ENCODE measurements at regions not wholly inside any gene's neighbourhood (a gene's known extent, or its start where the extent isn't known, plus 50 kb on each side); places are given as distances from the start of the nearest gene placed in this dataset.

- DNase-seq (ENCODE audit: low read depth in 1 of 2, low spot score in 1 of 2) = peak in 1 of 2 experiments; percentile 23
- in situ Hi-C loops (cut with HindIII; ENCODE audit: low pct_unique_long_range_greater_than_20kb, low sequenced_read_pairs) = no loop called here
- TF ChIP-seq JUND (IDR thresholded peaks at IDR 0.05; ENCODE audit: low read depth) = no peak
These were observed 59.3 kb downstream of the BTBD3 start for GRCh38 chr20:11976966-11977365.

DNA sequence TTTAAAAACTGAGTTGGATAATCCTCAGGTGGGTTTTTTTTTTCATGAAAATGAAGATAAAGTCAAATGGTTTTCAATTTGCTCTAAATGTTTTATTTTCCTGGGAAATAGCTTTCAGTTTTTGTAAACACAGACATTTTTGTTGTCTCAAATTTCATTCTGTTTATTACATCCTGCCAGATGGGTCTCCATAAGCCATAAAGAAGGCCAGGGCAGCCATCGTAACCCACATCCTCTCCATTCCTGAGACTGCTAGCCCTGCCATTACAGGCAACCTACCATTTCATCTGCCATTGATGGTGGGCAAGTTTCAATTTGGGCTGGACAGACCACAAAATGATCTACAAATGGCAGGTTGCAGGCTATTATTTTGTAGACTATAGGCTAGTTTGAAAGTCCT lies 60.8 kb downstream of the BTBD3 start:
- no peak for DNase-seq (ENCODE audit: low read depth in 1 of 2, low spot score in 1 of 2)
- in situ Hi-C loops (cut with HindIII; ENCODE audit: low pct_unique_long_range_greater_than_20kb, low sequenced_read_pairs) = no loop called here
- TF ChIP-seq JUND (IDR thresholded peaks at IDR 0.05; ENCODE audit: low read depth) = no peak

GRCh38 chr20:11979306-11979990 lies 61.8 kb downstream of the BTBD3 start:
- DNase-seq (ENCODE audit: low read depth in 1 of 2, low spot score in 1 of 2) = no peak
- no peak for TF ChIP-seq JUND (IDR thresholded peaks at IDR 0.05; ENCODE audit: low read depth)
- in situ Hi-C loops (cut with HindIII; ENCODE audit: low pct_unique_long_range_greater_than_20kb, low sequenced_read_pairs) = no loop called here

DNA sequence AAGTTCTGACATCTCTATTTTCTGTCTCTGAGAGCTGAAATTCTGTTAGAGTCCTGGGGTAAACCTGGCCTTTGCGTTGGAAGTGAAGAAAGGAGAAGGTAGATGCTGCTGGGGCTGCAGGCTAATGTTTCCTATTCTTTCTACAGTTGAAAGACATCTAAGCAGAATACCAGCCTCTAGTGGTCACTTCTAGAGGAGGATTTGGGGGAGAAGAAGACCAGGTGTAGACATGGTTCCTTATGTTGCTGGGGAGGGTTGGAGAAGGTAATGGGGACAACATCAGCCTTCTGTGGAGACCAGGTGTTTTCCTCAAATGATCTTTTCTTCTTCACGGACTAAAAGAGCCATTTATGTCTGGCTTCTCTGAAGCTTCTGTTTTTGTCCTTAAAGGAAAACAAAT lies 62.6 kb downstream of the BTBD3 start:
- no peak for DNase-seq (ENCODE audit: low read depth in 1 of 2, low spot score in 1 of 2)
- in situ Hi-C loops (cut with HindIII; ENCODE audit: low pct_unique_long_range_greater_than_20kb, low sequenced_read_pairs) = no loop called here
- TF ChIP-seq JUND (IDR thresholded peaks at IDR 0.05; ENCODE audit: low read depth) = no peak

DNA sequence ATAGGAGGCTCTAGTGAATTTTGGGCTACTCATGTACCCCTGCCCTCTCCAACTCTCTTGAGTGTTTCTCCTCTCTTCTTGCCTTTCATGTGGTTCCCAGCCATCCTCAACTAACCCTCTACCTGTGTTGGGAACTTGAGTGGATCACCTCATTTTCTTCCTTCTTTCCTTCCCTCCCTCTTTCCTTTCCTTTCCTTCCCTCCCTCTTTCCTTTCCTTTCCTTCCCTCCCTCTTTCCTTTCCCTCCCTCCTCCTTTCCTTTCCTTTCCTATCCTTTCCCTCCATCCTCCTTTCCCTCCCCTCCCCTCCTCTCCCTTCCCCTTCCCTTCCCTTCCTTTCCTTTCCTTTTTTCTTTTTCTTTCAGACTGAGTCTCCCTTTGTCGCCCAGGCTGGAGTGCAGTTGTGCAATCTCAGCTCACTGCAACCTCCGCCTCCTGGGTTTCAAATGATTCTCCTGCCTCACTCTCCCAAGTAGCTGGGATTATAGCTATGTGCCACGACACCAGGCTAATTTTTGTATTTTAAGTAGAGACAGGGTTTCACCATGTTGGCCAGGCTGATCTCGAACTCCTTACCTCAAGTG lies 63.8 kb downstream of the BTBD3 start:
- in situ Hi-C loops (cut with HindIII; ENCODE audit: low pct_unique_long_range_greater_than_20kb, low sequenced_read_pairs) = no loop called here
- DNase-seq (ENCODE audit: low read depth in 1 of 2, low spot score in 1 of 2) = no peak
- no peak for TF ChIP-seq JUND (IDR thresholded peaks at IDR 0.05; ENCODE audit: low read depth)

GRCh38 chr20:11982289-11982954 lies 64.7 kb downstream of the BTBD3 start:
- TF ChIP-seq JUND (IDR thresholded peaks at IDR 0.05; ENCODE audit: low read depth) = no peak
- DNase-seq (ENCODE audit: low read depth in 1 of 2, low spot score in 1 of 2) = no peak
- in situ Hi-C loops (cut with HindIII; ENCODE audit: low pct_unique_long_range_greater_than_20kb, low sequenced_read_pairs) = no loop called here

- TF ChIP-seq JUND (IDR thresholded peaks at IDR 0.05; ENCODE audit: low read depth) = no peak
- no peak for DNase-seq (ENCODE audit: low read depth in 1 of 2, low spot score in 1 of 2)
- in situ Hi-C loops (cut with HindIII; ENCODE audit: low pct_unique_long_range_greater_than_20kb, low sequenced_read_pairs) = no loop called here
These were observed 65.3 kb downstream of the BTBD3 start for GRCh38 chr20:11982955-11983470.

- DNase-seq (ENCODE audit: low read depth in 1 of 2, low spot score in 1 of 2) = no peak
- TF ChIP-seq JUND (IDR thresholded peaks at IDR 0.05; ENCODE audit: low read depth) = no peak
- in situ Hi-C loops (cut with HindIII; ENCODE audit: low pct_unique_long_range_greater_than_20kb, low sequenced_read_pairs) = no loop called here
These were observed 69.3 kb downstream of the BTBD3 start for GRCh38 chr20:11986954-11987353.

- DNase-seq (ENCODE audit: low read depth in 1 of 2, low spot score in 1 of 2) = no peak
- in situ Hi-C loops (cut with HindIII; ENCODE audit: low pct_unique_long_range_greater_than_20kb, low sequenced_read_pairs) = no loop called here
- no peak for TF ChIP-seq JUND (IDR thresholded peaks at IDR 0.05; ENCODE audit: low read depth)
These were observed 69.8 kb downstream of the BTBD3 start for GRCh38 chr20:11987526-11987925.

DNA sequence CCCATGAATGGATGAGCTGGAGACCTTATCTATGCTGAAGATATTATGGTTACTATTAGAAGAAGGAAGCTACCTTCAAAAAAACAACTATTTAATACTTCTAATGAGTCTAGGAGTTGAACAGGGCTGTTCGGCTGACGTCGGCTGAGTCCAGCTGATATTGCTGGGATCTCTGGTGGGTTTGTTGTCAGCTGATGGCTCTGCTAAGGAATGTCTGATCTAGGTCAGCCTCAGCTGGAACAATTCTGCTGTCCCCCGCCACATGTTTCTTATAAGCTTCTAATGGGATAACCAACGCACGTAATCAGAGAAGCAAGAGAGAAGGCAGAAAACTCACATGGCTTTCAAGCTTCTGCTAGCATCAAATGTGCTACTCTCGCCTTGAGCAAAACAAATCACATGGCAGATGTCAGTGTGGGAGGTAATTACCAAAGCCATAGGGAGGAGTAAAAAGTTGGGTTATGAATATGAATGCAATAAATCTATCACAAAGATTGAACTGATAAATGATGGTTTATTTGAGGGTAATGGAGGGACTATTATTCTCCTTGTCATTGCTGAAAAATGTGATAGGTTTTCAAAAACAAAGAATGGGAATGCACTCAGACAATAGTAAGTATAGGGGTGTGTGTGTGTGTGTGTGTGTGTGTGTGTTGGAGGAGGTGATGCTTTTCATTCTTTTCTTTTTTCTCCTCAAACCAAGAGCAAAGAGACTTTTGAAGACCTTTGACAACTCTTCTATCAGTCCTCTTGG lies 71.5 kb downstream of the BTBD3 start:
- in situ Hi-C loops (cut with HindIII; ENCODE audit: low pct_unique_long_range_greater_than_20kb, low sequenced_read_pairs) = no loop called here
- no peak for DNase-seq (ENCODE audit: low read depth in 1 of 2, low spot score in 1 of 2)
- no peak for TF ChIP-seq JUND (IDR thresholded peaks at IDR 0.05; ENCODE audit: low read depth)

GRCh38 chr20:11992426-11992825 lies 74.7 kb downstream of the BTBD3 start:
- no peak for TF ChIP-seq JUND (IDR thresholded peaks at IDR 0.05; ENCODE audit: low read depth)
- in situ Hi-C loops (cut with HindIII; ENCODE audit: low pct_unique_long_range_greater_than_20kb, low sequenced_read_pairs) = no loop called here
- no peak for DNase-seq (ENCODE audit: low read depth in 1 of 2, low spot score in 1 of 2)

DNA sequence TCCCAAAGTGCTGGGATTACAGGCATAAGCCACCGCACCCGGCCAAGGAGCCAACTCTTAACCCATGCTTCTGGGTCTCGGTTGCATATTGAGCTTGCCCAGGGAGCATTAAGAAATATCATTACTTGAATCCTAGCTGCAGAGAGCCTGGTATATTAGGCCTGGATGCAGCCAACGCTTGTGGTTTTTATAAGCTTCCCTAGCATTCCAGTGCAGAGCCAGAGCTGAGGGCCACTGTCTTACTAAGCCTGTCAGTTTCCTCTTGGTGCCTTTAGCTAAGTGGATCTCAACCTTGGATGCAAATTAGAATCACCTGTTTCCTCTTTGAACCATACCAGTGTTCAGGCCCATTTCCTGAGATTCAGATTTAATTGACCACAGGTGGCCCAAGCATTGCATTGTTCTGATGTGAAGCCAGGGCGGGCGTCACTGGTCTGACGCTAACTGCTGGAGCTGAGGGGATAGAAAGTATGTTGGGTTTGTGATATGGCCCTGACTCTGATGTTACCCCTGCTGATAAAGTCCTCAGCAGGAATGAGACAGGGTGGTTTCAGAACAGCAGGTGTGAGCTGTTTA lies 76.3 kb downstream of the BTBD3 start:
- no peak for TF ChIP-seq JUND (IDR thresholded peaks at IDR 0.05; ENCODE audit: low read depth)
- DNase-seq (ENCODE audit: low read depth in 1 of 2, low spot score in 1 of 2) = no peak
- in situ Hi-C loops (cut with HindIII; ENCODE audit: low pct_unique_long_range_greater_than_20kb, low sequenced_read_pairs) = no loop called here
